GM12875 (cell line): ENCODE measurements at regions not wholly inside any gene's neighbourhood (a gene's known extent, or its start where the extent isn't known, plus 50 kb on each side); places are given as distances from the start of the nearest gene placed in this dataset.

ENCODE experiments used
- H3K4me3 ChIP-seq: one replicate; pipeline ENCODE4 v1.5.1; 2011; ENCODE audit warnings: low read depth, low read length, control low read depth
- TF ChIP-seq, protein P1 (sequence below): IDR thresholded peaks from 2 replicates; pipeline ENCODE4 v1.5.1; 2011; ENCODE audit warnings: low read depth, mild to moderate bottlenecking, control low read depth, inconsistent platforms, low read length, moderate library complexity, borderline replicate concordance; ENCODE audit not compliant: insufficient read depth

DNA sequence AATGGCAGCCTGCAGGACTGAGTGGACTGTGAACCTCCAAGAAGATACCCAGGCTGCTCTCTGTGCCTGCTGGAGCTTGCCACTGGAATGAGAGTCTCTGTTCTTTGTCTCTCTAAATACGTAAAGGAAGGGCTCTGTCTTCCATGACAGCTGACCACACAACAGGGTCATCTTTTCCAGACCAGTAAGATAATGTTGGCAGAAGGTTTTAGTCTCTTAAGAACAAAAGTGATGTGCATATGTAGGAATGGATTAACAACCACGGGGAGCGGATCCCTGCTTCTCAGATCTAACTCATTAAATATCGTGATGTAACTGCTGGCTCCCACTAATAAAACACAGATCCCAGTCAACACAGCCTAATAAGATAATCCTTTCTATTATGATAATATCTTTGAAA, 67.5 kb downstream of the MAP10 start:
- no peak overlapping the region for H3K4me3 ChIP-seq
- TF ChIP-seq, protein P1, sequence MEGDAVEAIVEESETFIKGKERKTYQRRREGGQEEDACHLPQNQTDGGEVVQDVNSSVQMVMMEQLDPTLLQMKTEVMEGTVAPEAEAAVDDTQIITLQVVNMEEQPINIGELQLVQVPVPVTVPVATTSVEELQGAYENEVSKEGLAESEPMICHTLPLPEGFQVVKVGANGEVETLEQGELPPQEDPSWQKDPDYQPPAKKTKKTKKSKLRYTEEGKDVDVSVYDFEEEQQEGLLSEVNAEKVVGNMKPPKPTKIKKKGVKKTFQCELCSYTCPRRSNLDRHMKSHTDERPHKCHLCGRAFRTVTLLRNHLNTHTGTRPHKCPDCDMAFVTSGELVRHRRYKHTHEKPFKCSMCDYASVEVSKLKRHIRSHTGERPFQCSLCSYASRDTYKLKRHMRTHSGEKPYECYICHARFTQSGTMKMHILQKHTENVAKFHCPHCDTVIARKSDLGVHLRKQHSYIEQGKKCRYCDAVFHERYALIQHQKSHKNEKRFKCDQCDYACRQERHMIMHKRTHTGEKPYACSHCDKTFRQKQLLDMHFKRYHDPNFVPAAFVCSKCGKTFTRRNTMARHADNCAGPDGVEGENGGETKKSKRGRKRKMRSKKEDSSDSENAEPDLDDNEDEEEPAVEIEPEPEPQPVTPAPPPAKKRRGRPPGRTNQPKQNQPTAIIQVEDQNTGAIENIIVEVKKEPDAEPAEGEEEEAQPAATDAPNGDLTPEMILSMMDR: no peak

DNA sequence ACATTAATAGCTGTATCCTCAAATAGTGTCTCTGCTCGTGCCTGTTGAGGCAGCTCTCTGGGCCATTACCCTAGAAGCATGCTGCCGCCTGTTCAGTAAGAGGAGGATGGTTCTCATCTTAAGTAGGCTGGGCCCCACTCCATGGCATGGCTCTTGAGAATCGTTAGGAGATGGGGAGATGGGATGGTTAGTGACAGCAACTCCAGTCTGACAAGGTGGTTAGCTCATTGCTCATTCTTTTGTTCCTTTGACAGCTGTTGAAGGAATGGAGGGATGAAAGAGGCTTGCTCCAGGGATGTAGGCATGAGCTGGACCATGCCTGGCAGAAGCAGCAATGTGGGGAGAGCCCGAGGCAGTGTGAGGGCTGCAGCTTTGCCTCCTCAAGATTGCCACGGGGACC, 68.2 kb downstream of the MAP10 start:
- TF ChIP-seq, protein P1: no peak
- no peak overlapping the region for H3K4me3 ChIP-seq

GRCh38 chr1:232873931-232874330, 68.7 kb downstream of the MAP10 start:
- TF ChIP-seq, protein P1: no peak
- H3K4me3 ChIP-seq: no peak overlapping the region

- TF ChIP-seq, protein P1: no peak
Measured at GRCh38 chr1:232875536-232875935, 70.3 kb downstream of the MAP10 start.

GRCh38 chr1:232876506-232877364, 71.5 kb downstream of the MAP10 start:
- TF ChIP-seq, protein P1: no peak
- H3K4me3 ChIP-seq: no peak overlapping the region

More at GRCh38 chr1:232875536-232875935, 70.3 kb downstream of the MAP10 start:
- no peak overlapping the region for H3K4me3 ChIP-seq

- H3K4me3 ChIP-seq: no peak overlapping the region
- TF ChIP-seq, protein P1: no peak
Measured at GRCh38 chr1:232877365-232878028, 72.3 kb downstream of the MAP10 start.

GRCh38 chr1:232878086-232878485, 72.3 kb upstream of the NTPCR start:
- H3K4me3 ChIP-seq: no peak overlapping the region
- TF ChIP-seq, protein P1: no peak
